ENCODE measurements at regions not wholly inside any gene's neighbourhood (a gene's known extent, or its start where the extent isn't known, plus 50 kb on each side); places are given as distances from the start of the nearest gene placed in this dataset.

DNA sequence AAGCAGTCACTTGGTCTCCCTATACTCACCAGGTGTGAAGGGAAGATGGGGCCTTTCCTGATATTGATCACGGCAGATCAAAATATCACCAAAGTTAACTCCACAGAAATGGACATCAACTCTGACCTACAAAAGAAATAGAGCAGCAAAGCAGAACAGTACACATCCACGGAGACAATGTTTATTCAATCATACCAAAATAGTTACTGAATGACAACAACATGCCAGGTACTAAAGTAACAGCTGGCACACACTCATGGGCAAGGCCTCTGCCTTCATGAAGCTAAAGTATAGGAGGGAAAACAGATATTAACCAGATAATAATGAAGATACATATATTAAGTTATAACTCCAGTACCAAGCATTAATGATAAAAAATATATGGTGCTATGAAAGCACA is 59.2 kb upstream of the RASAL2 start:
- Histone ChIP-seq H3K23me2 (ENCODE audit: low read depth, low read length) (no peaks in the 10 kb centered on the region; the same call in 1 of the 2 replicates), H2AFZ (ENCODE audit: low read length) (no peak overlapping the region), H3K79me2 (ENCODE audit: control insufficient read depth in 1 of 2, insufficient read depth in 2 of 2, low read length in 2 of 2) (no peaks in the 10 kb centered on the region), H4K20me1 (replicated peaks in 1 of 2; ENCODE audit: control insufficient read depth in 1 of 2, insufficient read depth in 2 of 2, low read length in 2 of 2) (no peaks in the 10 kb centered on the region), H4K8ac (ENCODE audit: extremely low read depth, insufficient read depth, low read length) (no peak overlapping the region), H2BK15ac (ENCODE audit: low read length) (no peak overlapping the region), H3K4me1 (replicated peaks in 1 of 4; ENCODE audit: control insufficient read depth in 3 of 4, insufficient read depth in 4 of 4, low read length in 3 of 4) (no peaks in the 10 kb centered on the region; a peak in 1 of 7 replicates), H3K4me3 (ENCODE audit: extremely low read depth in 1 of 4, insufficient read depth in 2 of 4, low read depth in 3 of 4, low read length in 4 of 4) (no peak overlapping the region), H3K23ac (ENCODE audit: insufficient read length) (no peak overlapping the region), H3K56ac (replicated peaks; ENCODE audit: insufficient read length, low read depth, low read length) (no peak overlapping the region), H3K27ac (ENCODE audit: low read depth, low read length) (no peak overlapping the region), H2BK12ac (ENCODE audit: low read depth, low read length) (no peak overlapping the region), H3K9me3 (ENCODE audit: insufficient read depth in 2 of 2, low read depth in 1 of 2, low read length in 1 of 2) (no peaks in the 10 kb centered on the region), H2BK20ac (ENCODE audit: low read length) (no peak overlapping the region), H3K4me2 (ENCODE audit: insufficient read depth in 1 of 2, low read depth in 2 of 2, low read length in 2 of 2) (no peak overlapping the region), H3K79me1 (ENCODE audit: low read depth, low read length) (no peaks in the 10 kb centered on the region), H3K4ac (replicated peaks; ENCODE audit: insufficient read length, low read depth, low read length) (no peak overlapping the region), H2BK5ac (ENCODE audit: low read depth, low read length) (no peak overlapping the region), H4K5ac (ENCODE audit: insufficient read length, low read depth, low read length) (no peak overlapping the region), H2BK120ac (replicated peaks; ENCODE audit: low read depth, low read length) (no peak overlapping the region), H3K36me3 (ENCODE audit: control insufficient read depth in 2 of 4, insufficient read depth in 4 of 4, low read length in 3 of 4) (no peaks in the 10 kb centered on the region), H3K9ac (replicated peaks in 1 of 4; ENCODE audit: extremely low read depth in 1 of 4, low read depth in 3 of 4, low read length in 3 of 4) (no peak overlapping the region), H3K27me3 (replicated peaks in 1 of 4; ENCODE audit: control insufficient read depth in 3 of 4, extremely low read depth in 1 of 4, insufficient read depth in 3 of 4, low read length in 3 of 4) (no peaks in the 10 kb centered on the region; a peak in 1 of 7 replicates), H2AK5ac (ENCODE audit: low read depth, low read length) (no peak overlapping the region), H4K91ac (replicated peaks; ENCODE audit: insufficient read length, low read length) (no peak overlapping the region), H3K14ac (ENCODE audit: insufficient read length) (no peak overlapping the region), H3K18ac (ENCODE audit: extremely low read depth, low read length) (no peak overlapping the region)
- no peak for FAIRE-seq
- no peak for TF ChIP-seq MAFK (IDR thresholded peaks at IDR 0.05; ENCODE audit: low read depth, low read length)
- TF ChIP-seq CREB1 (IDR thresholded peaks at IDR 0.05) = no peak
- TF ChIP-seq SP1 (IDR thresholded peaks at IDR 0.05; ENCODE audit: low read depth, low read length) = no peak
- no peak for TF ChIP-seq CTBP2 (IDR thresholded peaks at IDR 0.05; ENCODE audit: borderline replicate concordance, insufficient read depth, insufficient read length, low read length)
- TF ChIP-seq SIX5 (IDR thresholded peaks at IDR 0.05; ENCODE audit: low read depth, low read length) = no peak
- TF ChIP-seq KDM5A (IDR thresholded peaks at IDR 0.05; ENCODE audit: low read length) = no peak
- no peak for TF ChIP-seq SIRT6 (IDR thresholded peaks at IDR 0.05; ENCODE audit: low read length)
- no peak for TF ChIP-seq RXRA (IDR thresholded peaks at IDR 0.05; ENCODE audit: insufficient read depth, low read depth, low read length)
- no peak for TF ChIP-seq EP300 (IDR thresholded peaks at IDR 0.05; ENCODE audit: borderline replicate concordance in 1 of 2, low read depth in 2 of 2, low read length in 2 of 2)
- TF ChIP-seq ATF3 (IDR thresholded peaks at IDR 0.05; ENCODE audit: insufficient read depth, low read depth, low read length) = no peak
- no peak for TF ChIP-seq FOSL1 (IDR thresholded peaks at IDR 0.05; ENCODE audit: insufficient read depth, low read depth, low read length)
- ChIA-PET POLR2A (ENCODE audit: partially characterized antibody) (interaction anchor here (0.5 kb wide), 1 partner anchor 20 kb away, joined by 4 read pairs; no protein-coding TSS in a partner anchor), CTCF (ENCODE audit: partially characterized antibody) (interaction anchor here (1.5 to 4.6 kb wide), 5 partner anchors 16 to 155 kb away, joined by 3 to 39 read pairs (median 4); no protein-coding TSS in a partner anchor)
- WGBS, 2 experiments (ENCODE audit: extremely low coverage in 1 of 2, insufficient coverage in 1 of 2, insufficient read length in 1 of 2, insufficient replicate concordance in 2 of 2, low coverage in 1 of 2, low lambda C conversion rate in 2 of 2, missing lambda C conversion rate in 1 of 2) = 93% methylated on average over 2 of the region's 2 CpGs; no CpG with 5 or more reads in 1 of the 2 experiments
- no peak for DNase-seq (ENCODE audit: low read depth in 1 of 2, low spot score in 2 of 2)
